Mammary epithelial cell (primary cell): ENCODE measurements at regions not wholly inside any gene's neighbourhood (a gene's known extent, or its start where the extent isn't known, plus 50 kb on each side); places are given as distances from the start of the nearest gene placed in this dataset.

Experiments
- EZH2 ChIP-seq: IDR thresholded peaks from 2 replicates; pipeline ENCODE4 v1.6.1; 2012; ENCODE audit warnings: low read length, inconsistent platforms, borderline replicate concordance
- TF ChIP-seq, protein P1 (sequence below), 2 donors: IDR thresholded peaks in 1 of 2; conservative IDR thresholded peaks in 1 of 2; 2 replicates each; pipeline ENCODE4 v1.5.1; 2011 to 2012; ENCODE audit warnings: inconsistent platforms in 2 of 2, low read length in 2 of 2, mild to moderate bottlenecking in 2 of 2, control low read depth in 1 of 2, low read depth in 1 of 2; ENCODE audit not compliant: insufficient read depth in 1 of 2; ENCODE audit errors: extremely low read depth in 1 of 2

DNA sequence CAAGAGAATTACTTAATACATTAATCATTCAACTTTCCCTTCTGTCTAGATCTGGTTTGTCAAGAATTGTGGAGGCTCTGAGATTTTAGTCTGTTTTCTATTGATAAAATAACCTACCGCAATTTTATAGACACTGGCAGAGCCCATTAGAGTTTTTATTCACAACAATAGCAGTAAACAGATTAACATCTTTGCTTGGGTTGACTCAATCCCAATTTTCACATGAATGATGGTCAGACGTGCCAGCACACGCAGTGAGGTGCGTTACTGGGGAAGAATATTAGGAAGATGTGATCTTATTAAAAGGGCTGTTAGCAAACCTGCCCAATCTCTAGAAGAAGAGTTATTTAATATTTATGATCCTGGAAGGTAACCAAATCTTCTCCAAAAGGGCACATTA lies 736.6 kb downstream of the MRPL39 start:
- TF ChIP-seq, protein P1, sequence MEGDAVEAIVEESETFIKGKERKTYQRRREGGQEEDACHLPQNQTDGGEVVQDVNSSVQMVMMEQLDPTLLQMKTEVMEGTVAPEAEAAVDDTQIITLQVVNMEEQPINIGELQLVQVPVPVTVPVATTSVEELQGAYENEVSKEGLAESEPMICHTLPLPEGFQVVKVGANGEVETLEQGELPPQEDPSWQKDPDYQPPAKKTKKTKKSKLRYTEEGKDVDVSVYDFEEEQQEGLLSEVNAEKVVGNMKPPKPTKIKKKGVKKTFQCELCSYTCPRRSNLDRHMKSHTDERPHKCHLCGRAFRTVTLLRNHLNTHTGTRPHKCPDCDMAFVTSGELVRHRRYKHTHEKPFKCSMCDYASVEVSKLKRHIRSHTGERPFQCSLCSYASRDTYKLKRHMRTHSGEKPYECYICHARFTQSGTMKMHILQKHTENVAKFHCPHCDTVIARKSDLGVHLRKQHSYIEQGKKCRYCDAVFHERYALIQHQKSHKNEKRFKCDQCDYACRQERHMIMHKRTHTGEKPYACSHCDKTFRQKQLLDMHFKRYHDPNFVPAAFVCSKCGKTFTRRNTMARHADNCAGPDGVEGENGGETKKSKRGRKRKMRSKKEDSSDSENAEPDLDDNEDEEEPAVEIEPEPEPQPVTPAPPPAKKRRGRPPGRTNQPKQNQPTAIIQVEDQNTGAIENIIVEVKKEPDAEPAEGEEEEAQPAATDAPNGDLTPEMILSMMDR (conservative IDR thresholded peaks at IDR 0.05 in 1 of 2, IDR thresholded peaks at IDR 0.05 in 1 of 2; ENCODE audit: extremely low read depth in 1 of 2, insufficient read depth in 1 of 2, low read depth in 1 of 2, low read length in 2 of 2), result no peak
- no peak for TF ChIP-seq EZH2
